H1 (cell line): ENCODE measurements at regions not wholly inside any gene's neighbourhood (a gene's known extent, or its start where the extent isn't known, plus 50 kb on each side); places are given as distances from the start of the nearest gene placed in this dataset.

Experiments
- CTCF ChIA-PET: fragments of 300-600 bp; sonication (Branson Sonifier 250); formaldehyde crosslinking; loops from one replicate; lab custom pipeline; 2021; ENCODE audit not compliant: partially characterized antibody; lab: Charles Lee
- POLR2A ChIA-PET: fragments of 300-600 bp; sonication (Branson Sonifier 250); formaldehyde crosslinking; loops from one replicate; lab custom pipeline; 2021; ENCODE audit warnings: inconsistent platforms; ENCODE audit not compliant: partially characterized antibody; lab: Charles Lee
- DNase-seq, 2 experiments: peaks; one replicate each; pipeline versions ENCODE4 v3.0.0 to v3.0.0-alpha.2; 2010 to 2022; ENCODE audit warnings: low spot score in 2 of 2, low read depth in 1 of 2, mixed read lengths in 1 of 2
- FAIRE-seq: peaks from 2 replicates; lab custom pipeline; 2011; peaks lifted over from hg19 to GRCh38; lab: Jason Lieb, UNC
- H2AFZ ChIP-seq: 2 replicates; pipeline ENCODE4 v1.8.1; 2012; ENCODE audit warnings: low read length, inconsistent platforms
- H2AK5ac ChIP-seq: 2 replicates; pipeline ENCODE4 v1.6.1; 2013; ENCODE audit warnings: low read depth, low read length
- H2BK120ac ChIP-seq: replicated peaks from 2 replicates; pipeline ENCODE3; 2013; ENCODE audit warnings: low read depth, low read length, inconsistent platforms
- H2BK12ac ChIP-seq: 2 replicates; pipeline ENCODE4 v1.6.1; 2013; ENCODE audit warnings: low read depth, low read length
- H2BK15ac ChIP-seq: 2 replicates; pipeline ENCODE4 v1.6.1; 2013; ENCODE audit warnings: low read length
- H2BK20ac ChIP-seq: 2 replicates; pipeline ENCODE4 v1.6.1; 2013; ENCODE audit warnings: low read length
- H2BK5ac ChIP-seq: 2 replicates; pipeline ENCODE4 v1.6.1; 2013; ENCODE audit warnings: low read depth, low read length
- H3K14ac ChIP-seq: 2 replicates; pipeline ENCODE4 v1.6.1; 2013; ENCODE audit warnings: inconsistent platforms; ENCODE audit not compliant: insufficient read length
- H3K18ac ChIP-seq: 2 replicates; pipeline ENCODE4 v1.6.1; 2013; ENCODE audit warnings: low read length; ENCODE audit errors: extremely low read depth
- H3K23ac ChIP-seq: 2 replicates; pipeline ENCODE4 v1.6.1; 2013; ENCODE audit warnings: inconsistent platforms; ENCODE audit not compliant: insufficient read length
- H3K23me2 ChIP-seq: 2 replicates; pipeline ENCODE4 v1.6.1; 2013; ENCODE audit warnings: low read depth, low read length
- H3K27ac ChIP-seq: 2 replicates; pipeline ENCODE4 v1.6.1; 2011; ENCODE audit warnings: low read depth, low read length, inconsistent platforms
- H3K27me3 ChIP-seq, 4 experiments: replicated peaks in 1 of 4; 1 replicate in 1 of 4; 2 replicates in 3 of 4; pipeline versions ENCODE4 v1.6.1 to v1.8.1; 2011 to 2013; ENCODE audit warnings: low read length in 3 of 4, mild to moderate bottlenecking in 3 of 4, inconsistent platforms in 2 of 4, mixed read lengths in 2 of 4, moderate library complexity in 1 of 4; ENCODE audit not compliant: control insufficient read depth in 3 of 4, insufficient read depth in 3 of 4; ENCODE audit errors: extremely low read depth in 1 of 4
- H3K36me3 ChIP-seq, 4 experiments: 2 replicates each; pipeline versions ENCODE4 v1.6.1 to v1.8.1; 2011 to 2013; ENCODE audit warnings: mild to moderate bottlenecking in 4 of 4, low read length in 3 of 4, moderate library complexity in 2 of 4, control low read depth in 1 of 4, inconsistent platforms in 1 of 4; ENCODE audit not compliant: insufficient read depth in 4 of 4, control insufficient read depth in 2 of 4
- H3K4ac ChIP-seq: replicated peaks from 2 replicates; pipeline ENCODE3; 2013; ENCODE audit warnings: low read length, low read depth, mixed read lengths, inconsistent platforms; ENCODE audit not compliant: insufficient read length
- H3K4me1 ChIP-seq, 4 experiments: replicated peaks in 1 of 4; 1 replicate in 1 of 4; 2 replicates in 3 of 4; pipeline versions ENCODE4 v1.6.1 to v1.8.1; 2011 to 2013; ENCODE audit warnings: low read length in 3 of 4, inconsistent platforms in 2 of 4, mixed read lengths in 1 of 4; ENCODE audit not compliant: insufficient read depth in 4 of 4, control insufficient read depth in 3 of 4
- H3K4me2 ChIP-seq, 2 experiments: 2 replicates each; pipeline versions ENCODE4 v1.6.1 to v1.8.1; 2011 to 2013; ENCODE audit warnings: low read depth in 2 of 2, low read length in 2 of 2, control low read depth in 1 of 2, inconsistent platforms in 1 of 2, mild to moderate bottlenecking in 1 of 2; ENCODE audit not compliant: insufficient read depth in 1 of 2
- H3K4me3 ChIP-seq, 4 experiments: fragments of 200-600, 300-600 bp in 1 of 4; sonication (generic), shearing (Covaris generic), sonication (Bioruptor Twin) in 1 of 4; 2 replicates each; pipeline versions ENCODE4 v1.5.1 to v1.8.1; 2011 to 2016; ENCODE audit warnings: low read length in 4 of 4, low read depth in 3 of 4, control low read depth in 2 of 4, inconsistent platforms in 2 of 4, mild to moderate bottlenecking in 2 of 4, mixed read lengths in 1 of 4, moderate library complexity in 1 of 4; ENCODE audit not compliant: insufficient read depth in 2 of 4; ENCODE audit errors: extremely low read depth in 1 of 4
- H3K56ac ChIP-seq: replicated peaks from 2 replicates; pipeline ENCODE3; 2013; ENCODE audit warnings: low read depth, mild to moderate bottlenecking, mixed read lengths, low read length, inconsistent platforms; ENCODE audit not compliant: insufficient read length
- H3K79me1 ChIP-seq: 2 replicates; pipeline ENCODE4 v1.6.1; 2013; ENCODE audit warnings: low read depth, low read length, control low read depth
- H3K79me2 ChIP-seq, 2 experiments: 2 replicates each; pipeline versions ENCODE4 v1.6.1 to v1.8.1; 2012 to 2013; ENCODE audit warnings: low read length in 2 of 2, mild to moderate bottlenecking in 2 of 2, inconsistent platforms in 1 of 2; ENCODE audit not compliant: insufficient read depth in 2 of 2, control insufficient read depth in 1 of 2
- H3K9ac ChIP-seq, 4 experiments: replicated peaks in 1 of 4; 1 replicate in 1 of 4; 2 replicates in 3 of 4; pipeline versions ENCODE4 v1.6.1 to v1.8.1; 2011 to 2013; ENCODE audit warnings: low read depth in 3 of 4, low read length in 3 of 4, control low read depth in 2 of 4, mild to moderate bottlenecking in 2 of 4, moderate library complexity in 2 of 4, inconsistent platforms in 1 of 4; ENCODE audit errors: extremely low read depth in 1 of 4
- H3K9me3 ChIP-seq, 2 experiments: 2 replicates each; pipeline versions ENCODE4 v1.6.1 to v1.8.1; 2012 to 2013; ENCODE audit warnings: mild to moderate bottlenecking in 2 of 2, moderate library complexity in 2 of 2, control low read depth in 1 of 2, inconsistent platforms in 1 of 2, low read depth in 1 of 2, low read length in 1 of 2, mixed read lengths in 1 of 2; ENCODE audit not compliant: insufficient read depth in 2 of 2
- H4K20me1 ChIP-seq, 2 experiments: replicated peaks in 1 of 2; 2 replicates each; pipeline versions ENCODE3 to v1.8.1; 2011 to 2013; ENCODE audit warnings: inconsistent platforms in 2 of 2, low read length in 2 of 2, mild to moderate bottlenecking in 1 of 2; ENCODE audit not compliant: insufficient read depth in 2 of 2, control insufficient read depth in 1 of 2
- H4K5ac ChIP-seq: 2 replicates; pipeline ENCODE4 v1.6.1; 2013; ENCODE audit warnings: low read length, low read depth, mixed read lengths, inconsistent platforms; ENCODE audit not compliant: insufficient read length
- H4K8ac ChIP-seq: 2 replicates; pipeline ENCODE4 v1.8.0; 2013; ENCODE audit warnings: mild to moderate bottlenecking, moderate library complexity, low read length, inconsistent platforms; ENCODE audit not compliant: insufficient read depth; ENCODE audit errors: extremely low read depth
- H4K91ac ChIP-seq: replicated peaks from 2 replicates; pipeline ENCODE3; 2013; ENCODE audit warnings: low read length, mixed read lengths, inconsistent platforms; ENCODE audit not compliant: insufficient read length
- CTBP2 ChIP-seq: IDR thresholded peaks from 2 replicates; pipeline ENCODE4 v1.7.0; 2011; ENCODE audit warnings: borderline replicate concordance, mild to moderate bottlenecking, moderate library complexity, mixed read lengths, low read length; ENCODE audit not compliant: insufficient read depth, insufficient read length
- KDM1A ChIP-seq: fragments of 200-600, 300-600 bp; sonication (generic); IDR thresholded peaks from 2 replicates; pipeline ENCODE4 v1.7.1; 2016; ENCODE audit warnings: mild to moderate bottlenecking, low read length, borderline replicate concordance
- KDM4A ChIP-seq: IDR thresholded peaks from one replicate; pipeline ENCODE4 v1.7.1; 2012; ENCODE audit warnings: low read depth, mild to moderate bottlenecking, moderate library complexity, low read length, inconsistent platforms; ENCODE audit not compliant: severe bottlenecking
- POU5F1 ChIP-seq: IDR thresholded peaks from 2 replicates; pipeline ENCODE4 v1.6.1; 2011; ENCODE audit warnings: low read depth, mild to moderate bottlenecking, low read length, moderate library complexity
- TAF7 ChIP-seq: optimal IDR thresholded peaks from 2 replicates; pipeline ENCODE3; 2011; ENCODE audit warnings: low read depth, mild to moderate bottlenecking, inconsistent platforms, low read length, moderate library complexity, borderline replicate concordance
- WGBS, 2 experiments: shearing (Covaris generic) in 1 of 2; methylation state at CpG; one replicate each; pipeline versions ENCODE4 v1.1.6 to v1.1.7; 2013 to 2015; ENCODE audit warnings: low lambda C conversion rate in 2 of 2, mixed read lengths in 2 of 2, inconsistent platforms in 1 of 2, low coverage in 1 of 2, missing lambda C conversion rate in 1 of 2; ENCODE audit not compliant: insufficient replicate concordance in 2 of 2, insufficient coverage in 1 of 2, insufficient read length in 1 of 2; ENCODE audit errors: extremely low coverage in 1 of 2, missing lambda C conversion rate in 1 of 2; 5-methylcytosine and 5-hydroxymethylcytosine counted together

DNA sequence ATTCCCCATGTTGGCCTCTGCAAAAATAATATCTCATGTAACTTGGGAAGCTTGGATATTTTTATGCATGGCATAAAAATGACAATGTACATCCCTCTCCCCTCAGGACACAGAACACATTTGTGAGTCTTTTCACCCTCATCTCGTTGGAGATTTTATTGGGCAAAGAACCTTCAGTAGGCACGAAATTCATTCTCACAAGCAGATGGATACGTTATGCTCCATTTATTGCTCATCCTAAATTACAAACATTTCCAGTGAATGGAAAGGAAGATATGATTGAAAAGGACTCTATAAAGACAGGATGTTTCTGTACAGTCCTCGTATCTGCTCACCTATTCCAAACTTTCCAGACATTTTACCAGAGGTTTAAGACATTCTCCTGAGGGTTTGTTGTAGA lies 1175.8 kb downstream of the UQCRFS1 start:
- Histone ChIP-seq H2BK20ac (no peak overlapping the region), H4K5ac (no peak overlapping the region), H4K91ac (no peak overlapping the region), H3K36me3 (no peaks in the 10 kb centered on the region), H3K56ac (no peak overlapping the region), H3K23me2 (no peaks in the 10 kb centered on the region), H4K8ac (no peak overlapping the region), H4K20me1 (no peaks in the 10 kb centered on the region), H3K9ac (no peak overlapping the region), H2AFZ (no peak overlapping the region), H3K14ac (no peak overlapping the region), H2AK5ac (no peak overlapping the region), H2BK12ac (no peak overlapping the region), H2BK5ac (no peak overlapping the region), H3K79me1 (no peaks in the 10 kb centered on the region), H3K18ac (no peak overlapping the region), H3K27me3 (no peaks in the 10 kb centered on the region), H2BK120ac (no peak overlapping the region), H2BK15ac (no peak overlapping the region), H3K4me2 (no peak overlapping the region), H3K23ac (no peak overlapping the region), H3K9me3 (0 out of 4 replicates have a peak, but pooled peaks cover 0 to 7% of the 10 kb centered on the region in 2 experiments), H3K4me1 (no peaks in the 10 kb centered on the region), H3K27ac (no peak overlapping the region), H3K79me2 (no peaks in the 10 kb centered on the region), H3K4me3 (no peak overlapping the region), H3K4ac (no peak overlapping the region)
- ChIA-PET CTCF (interaction anchor here (1.0 to 1.7 kb wide), 3 partner anchors 12 to 62 kb away, joined by 3 to 4 read pairs (median 3); no protein-coding TSS in a partner anchor), POLR2A (no interaction called here)
- WGBS, 2 experiments = 72% methylated on average over 4 of the region's 4 CpGs; no CpG with 5 or more reads in 1 of the 2 experiments
- DNase-seq (no peak), FAIRE-seq (no peak)
- no peak for TF ChIP-seq TAF7
- TF ChIP-seq KDM1A = no peak
- no peak for TF ChIP-seq CTBP2
- no peak for TF ChIP-seq KDM4A
- no peak for TF ChIP-seq POU5F1
